DOHH2 (cell line): ENCODE measurements at regions not wholly inside any gene's neighbourhood (a gene's known extent, or its start where the extent isn't known, plus 50 kb on each side); places are given as distances from the start of the nearest gene placed in this dataset.

Source experiments
- H3F3A ChIP-seq: fragments of 200-600 bp; sonication (generic), shearing (Covaris generic); 2 replicates; pipeline ENCODE4 v1.6.0; 2016; ENCODE audit warnings: antibody characterized with exemption, mild to moderate bottlenecking; ENCODE audit not compliant: control insufficient read depth, insufficient read depth
- H3K27ac ChIP-seq: fragments of 200-600 bp; sonication (generic); 2 replicates; pipeline ENCODE4 v1.5.1; 2014; ENCODE audit warnings: low read depth, mild to moderate bottlenecking, low read length, moderate library complexity
- H3K27me3 ChIP-seq: fragments of 200-600 bp; sonication (generic); 2 replicates; pipeline ENCODE4 v1.6.1; 2014; ENCODE audit warnings: mild to moderate bottlenecking, low read length, mixed read lengths; ENCODE audit not compliant: control insufficient read depth
- H3K36me3 ChIP-seq: fragments of 200-600 bp; sonication (generic); 2 replicates; pipeline ENCODE4 v1.6.1; 2014; ENCODE audit warnings: mild to moderate bottlenecking, low read length, moderate library complexity, mixed read lengths; ENCODE audit not compliant: control insufficient read depth
- H3K4me1 ChIP-seq: fragments of 200-600 bp; sonication (generic); 2 replicates; pipeline ENCODE4 v1.6.1; 2014; ENCODE audit warnings: mild to moderate bottlenecking, low read length, mixed read lengths; ENCODE audit not compliant: control insufficient read depth
- H3K4me2 ChIP-seq: fragments of 200-600 bp; sonication (generic); 2 replicates; pipeline ENCODE4 v1.6.0; 2014; ENCODE audit warnings: mild to moderate bottlenecking, low read length, moderate library complexity
- H3K4me3 ChIP-seq: fragments of 200-600 bp; sonication (generic); 2 replicates; pipeline ENCODE4 v1.5.1; 2014; ENCODE audit warnings: mild to moderate bottlenecking, low read length, mixed read lengths
- H3K79me2 ChIP-seq: fragments of 200-600 bp; sonication (generic); 2 replicates; pipeline ENCODE4 v1.6.1; 2014; ENCODE audit warnings: mild to moderate bottlenecking, low read length, mixed read lengths; ENCODE audit not compliant: control insufficient read depth
- H3K9me2 ChIP-seq: fragments of 200-600 bp; sonication (generic); replicated peaks from 2 replicates; pipeline ENCODE4 v1.6.1; 2014; ENCODE audit warnings: mild to moderate bottlenecking, low read length, mixed read lengths; ENCODE audit not compliant: control insufficient read depth
- H3K9me3 ChIP-seq: fragments of 200-600 bp; sonication (generic); 2 replicates; pipeline ENCODE4 v1.6.1; 2014; ENCODE audit warnings: antibody characterized with exemption, low read length, mixed read lengths; ENCODE audit not compliant: control insufficient read depth, insufficient read depth
- H4K20me1 ChIP-seq: fragments of 200-600 bp; sonication (generic); 2 replicates; pipeline ENCODE4 v1.6.0; 2014; ENCODE audit warnings: low read depth, mild to moderate bottlenecking, antibody characterized with exemption, low read length, moderate library complexity; ENCODE audit not compliant: control insufficient read depth, insufficient read depth
- CTCF ChIP-seq: fragments of 200-600 bp; sonication (generic); IDR thresholded peaks from one replicate; pipeline ENCODE4 v1.5.1; 2014; ENCODE audit warnings: antibody characterized with exemption, mild to moderate bottlenecking, low read depth, low read length; ENCODE audit not compliant: poor library complexity, severe bottlenecking
- EZH2phosphoT487 ChIP-seq: fragments of 200-600 bp; sonication (generic); IDR thresholded peaks from 2 replicates; pipeline ENCODE4 v1.6.1; 2017; ENCODE audit warnings: borderline replicate concordance, mild to moderate bottlenecking, antibody characterized with exemption, low read length, moderate library complexity, mixed read lengths

- Histone ChIP-seq H3K79me2 (no peaks in the 10 kb centered on the region), H3K27me3 (no peaks in the 10 kb centered on the region), H3K27ac (no peak overlapping the region), H3K4me2 (no peak overlapping the region), H3K9me2 (no peaks in the 10 kb centered on the region), H3K4me1 (no peaks in the 10 kb centered on the region), H3F3A (no peaks in the 10 kb centered on the region), H3K9me3 (no peaks in the 10 kb centered on the region), H4K20me1 (no peaks in the 10 kb centered on the region), H3K4me3 (no peak overlapping the region), H3K36me3 (no peaks in the 10 kb centered on the region)
- TF ChIP-seq EZH2phosphoT487 (no peak), CTCF (no peak)
Measured at GRCh38 chr7:136635751-136636150, 232.7 kb upstream of the CHRM2 start.

GRCh38 chr7:136618818-136619217, 249.6 kb upstream of the CHRM2 start:
- Histone ChIP-seq H3K9me2 (no peaks in the 10 kb centered on the region), H3K27me3 (no peaks in the 10 kb centered on the region), H4K20me1 (no peaks in the 10 kb centered on the region), H3F3A (no peaks in the 10 kb centered on the region), H3K4me1 (no peaks in the 10 kb centered on the region), H3K36me3 (no peaks in the 10 kb centered on the region), H3K27ac (no peak overlapping the region), H3K79me2 (no peaks in the 10 kb centered on the region), H3K4me3 (no peak overlapping the region), H3K4me2 (no peak overlapping the region), H3K9me3 (0 out of 2 replicates have a peak, but pooled peaks cover 2% of the 10 kb centered on the region)
- TF ChIP-seq CTCF (no peak), EZH2phosphoT487 (no peak)

- H3K9me2 ChIP-seq, result no peaks in the 10 kb centered on the region
- no peaks in the 10 kb centered on the region for H3K4me1 ChIP-seq
- H3F3A ChIP-seq, result no peaks in the 10 kb centered on the region
- H3K36me3 ChIP-seq, result no peaks in the 10 kb centered on the region
- TF ChIP-seq EZH2phosphoT487, result no peak
- H3K4me3 ChIP-seq, result no peak overlapping the region
- 0 out of 2 replicates have a peak, but pooled peaks cover 2% of the 10 kb centered on the region for H3K9me3 ChIP-seq
- H3K79me2 ChIP-seq, result no peaks in the 10 kb centered on the region
- H3K4me2 ChIP-seq, result no peak overlapping the region
- no peak overlapping the region for H3K27ac ChIP-seq
- no peaks in the 10 kb centered on the region for H4K20me1 ChIP-seq
- H3K27me3 ChIP-seq, result no peaks in the 10 kb centered on the region
Measured at GRCh38 chr7:136617176-136617575, 251.3 kb upstream of the CHRM2 start.

GRCh38 chr7:136605532-136606329, 262.7 kb upstream of the CHRM2 start:
- Histone ChIP-seq H3K27me3 (no peaks in the 10 kb centered on the region), H3K27ac (no peak overlapping the region), H3K4me1 (no peaks in the 10 kb centered on the region), H3F3A (no peaks in the 10 kb centered on the region), H4K20me1 (no peaks in the 10 kb centered on the region), H3K9me2 (no peaks in the 10 kb centered on the region), H3K4me3 (no peak overlapping the region), H3K79me2 (no peaks in the 10 kb centered on the region), H3K36me3 (no peaks in the 10 kb centered on the region), H3K4me2 (no peak overlapping the region), H3K9me3 (no peaks in the 10 kb centered on the region)
- TF ChIP-seq CTCF (no peak), EZH2phosphoT487 (no peak)
